HG02884 (cell line): ENCODE measurements at regions not wholly inside any gene's neighbourhood (a gene's known extent, or its start where the extent isn't known, plus 50 kb on each side); places are given as distances from the start of the nearest gene placed in this dataset.
"Not testable (repeated sequence)": the region's sequence is repeated elsewhere in the genome, so short reads cannot be mapped to it uniquely, and the experiment has no call there.

Experiments used
- ATAC-seq: cut with Tn5 transposase; IDR thresholded peaks from one replicate; pipeline ENCODE4 v1.9.1; 2021; ENCODE audit warnings: mild to moderate bottlenecking, moderate library complexity; ENCODE audit not compliant: unreplicated experiment

DNA sequence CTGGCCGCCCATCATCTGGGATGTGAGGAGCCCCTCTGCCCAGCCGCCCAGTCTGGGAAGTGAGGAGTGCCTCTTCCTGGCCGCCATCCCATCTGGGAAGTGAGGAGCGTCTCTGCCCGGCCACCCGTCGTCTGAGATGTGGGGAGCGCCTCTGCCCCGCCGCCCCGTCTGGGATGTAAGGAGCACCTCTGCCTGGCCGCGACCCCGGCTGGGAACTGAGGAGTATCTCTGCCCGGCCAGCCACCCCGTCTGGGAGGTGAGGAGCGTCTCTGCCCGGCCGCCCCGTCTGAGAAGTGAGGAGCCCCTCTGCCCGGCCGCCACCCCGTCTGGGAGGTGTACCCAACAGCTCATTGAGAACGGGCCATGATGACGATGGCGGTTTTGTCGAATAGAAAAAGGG, 211.4 kb downstream of the ANAPC1 start:
- not testable (repeated sequence) for ATAC-seq

DNA sequence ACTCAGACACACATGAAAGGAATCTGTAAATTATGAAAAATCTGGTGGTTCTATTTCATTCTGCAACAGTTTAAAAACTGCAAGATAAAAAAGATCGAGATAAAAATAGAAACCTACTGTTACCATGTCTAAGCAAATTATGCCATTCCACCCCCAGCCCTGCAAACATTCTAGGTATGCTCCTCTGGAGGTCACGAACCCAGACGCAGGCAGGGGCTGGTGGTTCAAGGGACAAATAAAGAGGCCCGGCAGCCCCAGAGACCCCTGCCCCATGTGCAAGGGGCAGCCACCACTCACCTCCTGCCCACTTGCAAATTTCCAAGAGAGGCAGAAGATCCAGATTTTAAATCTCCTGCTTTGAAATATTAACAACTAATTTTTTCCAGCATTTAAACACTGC, 210.5 kb downstream of the ANAPC1 start:
- no peak for ATAC-seq

DNA sequence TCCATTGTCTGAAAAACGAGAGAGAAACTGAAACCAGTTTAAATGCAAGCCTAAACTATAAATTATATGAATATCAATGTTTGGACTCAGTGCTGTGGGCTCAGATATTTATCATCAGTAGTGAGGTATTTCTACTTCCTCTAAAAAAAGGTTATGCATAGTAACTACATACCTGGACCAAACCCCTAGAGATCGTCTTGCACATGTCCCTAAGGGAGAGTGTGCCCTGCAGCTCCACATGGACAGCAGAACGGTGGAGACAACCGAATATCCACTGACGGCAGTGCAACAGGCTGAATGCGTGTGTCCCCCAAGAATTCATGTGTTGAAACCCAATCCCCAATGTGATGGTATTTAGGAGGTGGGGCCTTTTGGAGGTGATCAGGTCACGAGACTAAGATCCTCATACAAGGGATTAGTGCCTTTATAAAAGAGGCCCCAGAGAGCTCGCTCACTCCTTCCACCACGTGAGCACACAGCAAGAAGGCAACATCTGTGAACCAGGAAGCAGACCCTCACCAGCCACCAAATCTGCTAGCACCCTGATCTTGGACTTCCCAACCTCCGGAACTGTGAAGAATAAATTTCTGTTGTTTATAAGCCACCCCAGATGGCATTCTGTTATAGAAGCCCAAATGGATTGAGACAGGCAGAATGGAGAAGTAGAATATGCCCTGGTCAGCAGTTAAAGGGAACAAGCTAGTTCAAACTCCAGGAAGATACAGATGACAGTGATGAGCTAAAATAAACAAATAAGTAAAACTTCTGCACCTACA, 208.4 kb downstream of the ANAPC1 start:
- no peak for ATAC-seq

DNA sequence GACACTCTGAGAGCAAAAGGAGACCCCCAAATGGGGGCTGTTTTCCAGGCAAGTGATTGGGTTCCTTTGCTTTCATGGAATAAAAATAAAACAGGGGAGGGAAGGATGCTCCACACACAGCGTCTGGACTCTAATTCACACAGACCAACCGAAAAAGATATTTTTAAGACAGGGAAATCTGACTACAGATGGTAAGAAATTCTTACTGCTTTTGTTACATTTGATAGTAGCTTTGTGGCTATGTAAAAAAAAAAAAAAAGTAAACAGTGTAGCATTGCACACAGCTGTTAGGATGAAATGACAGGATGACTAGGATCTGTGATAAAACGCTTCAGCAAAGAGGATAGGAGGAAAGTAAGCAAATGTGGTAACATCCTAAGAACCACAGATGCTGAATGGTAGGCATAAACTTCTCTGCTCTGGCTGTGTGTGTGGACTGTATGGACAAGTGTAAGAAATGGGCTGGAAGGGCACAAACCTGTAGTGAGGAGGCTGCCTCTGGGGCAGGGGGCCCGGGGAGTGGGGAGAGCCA, 207.6 kb downstream of the ANAPC1 start:
- ATAC-seq: no peak

DNA sequence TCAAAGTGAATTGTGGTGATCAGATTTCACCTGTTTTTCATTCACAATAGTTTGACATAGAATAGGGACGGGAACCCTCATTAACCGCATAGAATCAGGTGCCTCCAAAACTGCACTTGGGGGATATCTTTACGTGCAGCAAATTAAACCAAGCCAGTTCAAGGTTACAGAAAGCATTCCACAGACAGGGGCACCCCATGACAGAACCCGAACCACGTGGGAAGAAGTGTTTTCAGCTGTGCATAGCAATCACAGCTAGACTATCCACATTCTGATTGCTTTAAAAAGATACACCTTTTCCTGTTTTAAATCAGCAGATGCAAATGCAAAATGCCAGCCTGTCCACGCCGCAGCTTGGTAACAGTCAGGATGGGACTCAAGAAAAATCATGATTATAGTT, 205.8 kb downstream of the ANAPC1 start:
- no peak for ATAC-seq

DNA sequence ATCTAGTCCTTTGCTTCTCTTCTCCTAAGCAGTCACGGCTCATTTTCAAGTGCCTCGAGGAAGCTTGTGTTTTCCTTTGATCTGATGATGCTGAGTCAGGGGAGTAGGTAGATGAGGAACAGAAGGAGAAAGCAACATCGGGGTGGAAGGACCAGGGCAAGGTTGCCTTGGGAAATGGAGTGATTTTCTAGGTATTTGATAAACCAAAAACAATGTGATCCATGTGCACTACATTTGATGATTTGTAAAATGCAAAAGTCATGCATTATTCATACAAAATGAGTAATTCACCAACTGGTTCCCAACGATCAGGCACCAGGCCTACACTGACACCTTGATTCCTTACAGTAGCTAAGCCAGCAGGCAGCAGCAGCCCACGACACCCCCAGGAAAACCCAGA, 205.3 kb downstream of the ANAPC1 start:
- no peak for ATAC-seq

DNA sequence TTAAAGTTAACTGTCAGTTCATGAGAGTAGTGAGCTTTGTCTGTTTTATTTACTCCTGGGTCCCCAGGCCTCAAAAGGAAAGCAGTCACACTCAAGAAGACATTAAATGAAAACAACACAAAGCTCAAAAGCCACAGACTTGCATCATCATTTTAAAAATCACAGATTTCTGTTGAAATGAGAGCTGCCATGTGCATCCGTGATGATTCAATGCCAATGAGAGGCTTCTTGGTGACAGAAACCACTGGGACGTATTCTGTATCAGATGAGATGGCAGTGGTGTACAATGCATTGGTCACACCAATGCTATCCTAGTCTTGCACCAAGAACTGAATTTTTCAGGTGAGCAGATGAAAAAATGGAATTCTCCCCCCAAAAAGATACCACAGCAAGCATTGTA, 204.8 kb downstream of the ANAPC1 start:
- no peak for ATAC-seq

DNA sequence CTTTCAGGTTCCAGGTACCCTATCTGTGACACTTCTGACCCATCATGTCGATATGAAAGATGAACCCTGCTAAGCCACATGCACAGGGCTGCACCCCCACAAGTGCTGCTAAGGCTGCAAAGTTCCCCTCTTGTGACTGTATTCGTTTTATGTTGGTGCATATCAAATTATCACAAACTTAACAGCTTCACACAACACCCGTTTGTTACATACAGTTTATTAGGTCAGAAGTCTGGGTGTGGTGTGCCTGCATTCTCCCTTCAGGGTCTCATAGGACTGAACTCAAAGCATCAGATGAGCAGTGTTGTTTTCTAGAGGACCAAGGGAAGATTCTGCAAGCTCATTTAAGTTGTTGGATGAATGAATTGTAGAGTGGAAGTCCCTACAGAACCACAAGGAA, 199.4 kb downstream of the ANAPC1 start:
- no peak for ATAC-seq

DNA sequence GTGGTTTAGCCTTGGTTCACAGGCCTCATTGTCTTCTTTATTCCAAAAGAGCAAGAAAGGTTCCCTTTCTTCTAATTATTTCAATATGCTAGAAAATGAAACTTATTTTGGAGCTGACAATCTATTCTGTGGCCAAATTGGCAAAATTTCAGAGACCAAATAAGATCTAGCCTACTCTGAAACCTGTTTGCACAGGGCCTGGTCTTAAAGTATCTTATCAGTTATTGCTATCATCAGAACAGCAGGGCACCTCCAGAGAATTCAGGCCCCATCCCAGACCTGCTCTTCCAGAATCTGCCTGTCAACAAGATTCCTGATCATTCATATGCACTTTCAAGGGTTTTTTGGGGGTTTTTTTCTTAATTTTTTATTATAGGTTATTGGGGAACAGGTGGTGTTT, 198.7 kb downstream of the ANAPC1 start:
- no peak for ATAC-seq

DNA sequence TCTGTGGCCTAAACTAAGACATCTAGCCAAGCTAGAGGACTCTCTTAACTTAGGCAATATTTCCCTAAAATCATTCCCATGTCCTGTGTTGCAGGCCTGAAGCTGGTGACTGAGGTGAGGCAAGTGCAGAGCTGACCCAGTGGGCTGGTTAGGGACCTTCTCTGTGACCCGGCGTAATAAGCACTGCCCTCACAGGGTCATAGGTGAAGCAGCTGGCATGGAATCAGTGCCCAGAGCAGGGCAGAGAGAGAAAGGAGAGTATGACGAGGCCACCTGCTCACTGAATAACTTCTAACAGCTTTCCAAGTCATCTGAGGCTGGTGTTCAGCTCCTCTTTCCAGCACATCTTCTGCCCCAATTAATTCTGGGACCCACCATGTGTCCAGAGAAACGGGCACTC, 197.0 kb downstream of the ANAPC1 start:
- no peak for ATAC-seq

DNA sequence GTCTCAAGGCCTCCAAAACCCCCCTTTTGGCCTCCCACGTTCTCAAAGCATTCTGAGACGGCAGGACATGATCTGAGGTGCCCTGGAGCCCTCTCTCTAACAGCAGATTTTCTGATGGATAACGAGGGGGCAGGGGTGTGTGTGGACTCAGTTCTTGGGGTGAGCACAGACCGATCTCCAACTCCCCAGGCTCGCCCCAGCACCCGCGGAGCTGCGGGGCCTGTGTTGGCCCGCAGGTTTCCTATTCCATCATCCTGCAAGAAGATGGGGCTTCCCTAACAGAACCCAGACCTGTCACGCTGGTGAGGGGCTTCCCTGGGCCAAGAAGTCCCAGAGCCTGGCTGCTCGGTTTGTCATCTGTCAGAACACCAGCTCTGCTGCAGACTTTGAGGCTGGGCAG, 196.1 kb downstream of the ANAPC1 start:
- ATAC-seq: no peak

DNA sequence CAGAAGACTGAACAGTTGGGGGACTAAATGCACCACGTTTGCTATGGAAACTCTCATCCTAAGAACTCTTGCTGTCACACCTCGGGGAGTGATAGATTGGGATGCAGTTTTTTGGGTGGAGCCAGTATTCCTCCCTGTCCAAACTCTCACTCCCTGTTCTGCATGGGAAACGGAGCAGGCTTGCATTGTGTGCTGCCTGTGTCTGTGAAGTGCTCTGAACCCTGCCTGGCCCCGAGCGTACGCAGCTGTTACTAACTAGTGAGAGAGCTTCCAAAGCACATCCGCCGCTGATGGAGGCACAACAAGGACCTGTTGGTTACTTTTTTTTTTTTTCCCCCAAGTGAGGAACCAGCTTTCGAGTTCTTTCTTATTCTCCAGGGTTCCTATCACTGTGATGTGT, 195.5 kb downstream of the ANAPC1 start:
- no peak for ATAC-seq

DNA sequence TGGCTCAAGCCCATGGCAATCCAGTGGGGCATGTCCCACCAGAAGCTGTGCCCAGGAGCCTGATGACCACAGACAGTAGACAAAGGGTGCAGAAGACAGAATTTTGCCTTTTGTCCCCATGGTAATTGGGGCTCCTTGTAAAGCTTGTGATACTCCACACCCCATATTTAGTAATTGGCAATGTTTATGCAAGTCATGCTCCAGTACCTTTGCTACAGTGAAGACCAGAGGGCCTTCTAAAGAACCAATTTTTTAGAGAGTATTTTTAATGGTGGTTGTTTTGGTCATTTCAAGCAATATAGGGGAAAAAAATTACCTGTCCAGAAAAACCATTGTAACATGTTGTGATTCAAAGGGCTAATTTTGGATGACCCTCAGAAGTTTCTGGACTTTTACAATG, 194.8 kb downstream of the ANAPC1 start:
- ATAC-seq: no peak

DNA sequence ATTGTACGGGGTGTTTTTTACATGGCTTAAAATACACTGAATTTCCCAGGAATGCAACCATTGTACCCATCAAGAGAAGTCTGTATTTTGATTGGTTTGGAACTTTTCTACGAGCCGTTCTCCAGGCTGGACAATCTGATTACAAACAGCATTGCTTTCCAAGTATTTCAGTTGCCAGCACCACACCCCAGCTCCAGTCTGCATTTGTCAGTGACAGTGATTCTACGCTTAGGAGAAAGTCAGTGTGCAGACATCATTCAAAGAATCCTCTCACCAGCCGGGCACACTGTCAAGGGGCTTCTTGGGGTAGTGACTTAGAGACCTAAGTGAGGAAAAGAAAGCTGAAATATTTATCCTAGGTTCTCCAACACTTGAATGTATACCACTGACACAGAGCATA, 194.1 kb downstream of the ANAPC1 start:
- no peak for ATAC-seq

DNA sequence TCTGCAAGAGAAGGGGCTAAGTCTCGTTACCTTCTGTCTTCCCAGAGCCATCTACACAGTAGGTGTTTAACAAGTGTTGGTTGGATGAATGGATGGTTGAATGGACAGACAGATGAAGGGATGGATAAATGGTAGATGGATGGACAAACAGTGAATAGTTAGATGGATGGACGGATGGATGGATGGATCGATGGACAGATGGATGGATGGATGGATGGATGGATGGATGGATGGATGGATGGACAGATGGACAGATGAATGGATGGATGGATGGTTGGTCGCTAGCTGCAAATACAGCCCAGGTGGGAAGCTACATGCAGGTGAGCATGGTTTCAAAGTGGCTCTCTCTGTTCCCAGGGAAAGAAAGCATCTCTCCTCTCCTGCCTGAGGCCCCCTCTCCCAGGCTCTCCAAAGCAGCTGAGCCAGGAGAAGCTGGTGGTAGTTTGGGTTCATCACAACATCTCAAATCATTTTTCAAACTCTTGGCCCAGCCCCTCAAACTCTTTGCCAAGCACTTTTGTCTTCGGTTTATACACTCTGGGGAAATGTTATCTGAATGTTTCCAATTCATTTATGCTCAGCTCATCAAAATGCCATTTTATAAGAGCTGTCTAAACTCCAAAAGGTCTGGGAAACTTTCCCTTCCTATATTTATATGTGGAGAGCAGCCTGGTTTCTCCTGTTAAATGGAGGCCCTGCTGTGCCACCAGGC, 192.7 kb downstream of the ANAPC1 start:
- no peak for ATAC-seq

DNA sequence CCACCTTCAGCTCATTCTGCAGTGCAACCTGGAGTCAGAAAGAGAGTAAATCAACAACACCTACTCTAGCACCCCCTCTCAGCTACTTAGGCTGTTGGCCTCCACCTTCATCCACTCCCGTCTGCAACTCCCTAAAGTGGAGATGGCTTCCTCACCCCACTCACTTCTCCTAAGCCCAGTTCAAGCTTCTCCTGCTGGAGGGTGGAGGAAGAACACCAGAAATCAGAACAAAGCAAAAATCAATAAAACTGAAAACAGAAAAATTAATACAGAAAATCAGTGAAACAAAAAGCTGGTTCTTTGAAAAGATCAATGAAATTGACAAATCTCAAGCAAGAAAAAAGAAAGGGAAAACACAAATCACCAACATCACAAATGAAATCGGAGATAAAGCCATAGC, 191.7 kb downstream of the ANAPC1 start:
- ATAC-seq: no peak

DNA sequence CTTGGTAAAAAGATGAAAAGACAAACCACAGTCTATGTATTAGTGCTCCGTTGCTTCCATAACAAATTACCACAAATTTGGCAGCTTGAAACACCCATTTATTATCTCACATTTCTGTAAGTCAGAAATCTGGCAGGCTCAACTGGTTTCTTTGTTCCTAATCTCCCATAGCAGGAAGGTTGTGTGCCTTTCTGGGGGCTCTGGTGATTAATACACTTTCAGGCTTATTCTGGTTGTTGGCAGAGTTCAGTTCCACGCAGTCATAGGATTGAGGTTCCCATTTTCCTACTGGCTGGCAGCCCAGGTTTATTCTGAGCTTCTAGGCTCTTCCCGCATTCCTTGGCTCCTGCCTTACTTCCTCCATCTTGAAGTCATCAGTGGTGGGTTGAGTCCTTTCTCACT, 189.3 kb downstream of the ANAPC1 start:
- no peak for ATAC-seq

DNA sequence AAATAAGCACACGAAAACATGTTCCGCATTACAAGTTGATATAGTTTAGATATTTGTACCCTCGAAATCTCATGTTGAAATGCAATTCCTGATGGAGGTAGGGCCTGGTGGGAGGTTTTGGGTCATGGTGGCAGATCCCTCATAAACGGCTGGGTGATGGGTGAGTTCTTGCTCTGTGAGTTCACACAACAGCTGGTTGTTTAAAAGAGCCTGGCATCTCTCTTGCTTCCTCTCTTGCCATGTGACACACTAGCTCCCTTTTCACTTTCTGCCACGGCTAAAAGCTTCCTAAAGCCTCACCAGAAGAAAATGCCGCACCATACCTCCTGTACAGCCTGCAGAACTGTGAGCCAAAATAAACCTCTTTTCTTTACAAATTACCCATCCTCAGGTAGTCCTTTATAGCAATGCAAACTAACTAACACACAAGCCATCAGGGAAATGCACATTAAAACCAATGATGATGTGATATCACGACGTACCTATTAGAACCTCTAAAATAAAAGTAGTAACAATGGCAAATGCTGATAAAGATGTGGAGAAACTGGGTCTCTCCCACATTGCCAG, 188.5 kb downstream of the ANAPC1 start:
- ATAC-seq: no peak

DNA sequence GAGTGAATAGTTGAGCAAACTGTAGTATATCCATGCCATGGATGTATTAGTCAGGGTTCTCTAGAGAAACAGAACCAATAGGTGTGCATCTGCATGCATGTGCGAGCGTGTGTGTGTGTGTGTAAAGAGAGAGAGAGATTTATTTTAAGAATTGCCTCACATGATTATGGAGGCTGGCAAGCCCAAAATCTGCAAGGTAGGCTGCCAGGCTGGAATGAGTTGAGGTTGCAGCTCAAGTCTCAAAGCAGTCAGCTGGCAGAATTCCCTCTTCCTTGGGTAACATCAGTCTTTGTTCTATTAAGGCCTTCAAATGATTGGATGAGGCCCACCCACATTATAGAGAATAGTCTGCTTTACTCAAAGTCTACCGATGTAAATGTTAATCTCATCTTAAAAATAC, 187.8 kb downstream of the ANAPC1 start:
- no peak for ATAC-seq

DNA sequence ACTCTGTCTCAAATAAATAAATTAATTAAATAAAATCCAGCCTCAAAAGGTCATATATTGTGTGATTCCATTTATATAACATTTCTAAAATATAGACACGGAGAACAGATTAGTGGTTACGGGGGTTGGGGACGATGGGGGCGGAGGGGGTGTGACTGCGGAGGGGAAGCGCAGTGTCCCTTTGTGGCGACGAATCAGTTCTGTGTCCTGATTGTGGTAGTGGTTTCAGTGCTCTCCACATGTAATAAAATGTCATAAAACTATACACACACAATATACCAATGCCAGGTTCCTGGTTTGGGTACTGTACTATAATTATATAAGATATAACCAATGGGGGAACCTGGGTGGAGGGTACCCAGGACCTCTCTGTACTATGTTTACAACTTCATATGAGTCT, 186.4 kb downstream of the ANAPC1 start:
- ATAC-seq: no peak

DNA sequence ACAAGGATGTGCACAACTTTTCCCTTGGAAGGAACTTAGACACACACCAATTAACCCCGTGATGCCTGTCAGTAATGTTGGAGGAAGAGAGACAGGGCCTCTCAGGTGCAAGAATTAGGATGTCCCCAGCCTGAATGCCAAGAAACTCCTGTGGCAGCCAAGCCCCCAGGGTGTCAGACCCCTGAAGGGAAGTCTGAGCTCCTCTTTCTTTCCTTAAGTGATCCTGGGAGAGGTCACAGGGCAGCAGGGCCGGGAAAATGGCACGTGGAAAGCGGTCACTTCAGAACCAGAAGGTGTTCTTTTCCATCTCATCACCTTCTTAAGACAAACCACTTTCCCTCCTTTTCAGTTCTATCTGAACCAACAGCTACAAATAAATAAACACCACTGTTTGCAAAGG, 185.9 kb downstream of the ANAPC1 start:
- no peak for ATAC-seq
